IMR-90 (cell line): ENCODE measurements at regions not wholly inside any gene's neighbourhood (a gene's known extent, or its start where the extent isn't known, plus 50 kb on each side); places are given as distances from the start of the nearest gene placed in this dataset.

ENCODE experiments used
- POLR2A ChIP-seq: IDR thresholded peaks from 2 replicates; pipeline ENCODE4 v1.6.1; 2012; ENCODE audit warnings: mild to moderate bottlenecking, low read depth, low read length
- TF ChIP-seq, protein P1 (sequence below): conservative IDR thresholded peaks from 2 replicates; pipeline ENCODE4 v1.5.1; 2012; ENCODE audit warnings: mild to moderate bottlenecking, low read depth, low read length, improper control_type of control experiment

DNA sequence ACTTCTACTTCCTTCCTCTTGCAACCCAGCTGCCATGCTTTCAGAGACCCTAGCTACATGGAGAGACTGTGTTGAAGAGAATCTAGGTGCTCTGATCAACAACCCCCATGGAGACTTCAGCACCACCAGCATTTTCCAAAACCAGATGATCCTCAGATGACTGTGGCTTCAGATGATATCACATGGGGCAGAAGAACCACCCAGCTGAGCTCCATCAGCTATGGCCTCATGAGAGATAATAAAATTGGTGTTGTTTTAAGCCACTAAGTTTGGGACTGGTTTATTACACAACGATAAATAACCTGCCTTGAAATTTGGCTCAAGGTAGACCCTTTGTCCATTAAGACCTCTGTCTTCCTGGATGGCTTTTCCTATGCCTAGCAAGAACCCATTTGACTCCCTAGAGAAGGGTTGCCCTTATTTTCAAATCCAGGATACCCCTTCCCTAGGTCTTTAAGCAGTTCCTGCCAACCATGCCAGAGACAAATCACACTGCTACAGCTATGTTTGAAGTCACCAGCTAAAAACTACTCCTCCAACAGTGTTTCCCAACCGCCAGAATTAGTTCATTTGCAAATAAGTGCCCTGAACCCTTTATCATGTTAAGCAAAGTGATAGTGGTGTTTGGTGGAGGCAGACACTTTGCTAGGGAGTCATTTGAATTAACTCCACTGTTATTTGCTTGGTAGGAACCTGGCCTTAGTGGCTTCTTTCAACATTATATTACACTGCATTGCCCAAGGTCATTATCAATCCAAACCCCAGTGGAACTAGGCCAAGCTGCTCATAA, 136.9 kb upstream of the PALS2 start:
- no peak for TF ChIP-seq POLR2A
- TF ChIP-seq, protein P1, sequence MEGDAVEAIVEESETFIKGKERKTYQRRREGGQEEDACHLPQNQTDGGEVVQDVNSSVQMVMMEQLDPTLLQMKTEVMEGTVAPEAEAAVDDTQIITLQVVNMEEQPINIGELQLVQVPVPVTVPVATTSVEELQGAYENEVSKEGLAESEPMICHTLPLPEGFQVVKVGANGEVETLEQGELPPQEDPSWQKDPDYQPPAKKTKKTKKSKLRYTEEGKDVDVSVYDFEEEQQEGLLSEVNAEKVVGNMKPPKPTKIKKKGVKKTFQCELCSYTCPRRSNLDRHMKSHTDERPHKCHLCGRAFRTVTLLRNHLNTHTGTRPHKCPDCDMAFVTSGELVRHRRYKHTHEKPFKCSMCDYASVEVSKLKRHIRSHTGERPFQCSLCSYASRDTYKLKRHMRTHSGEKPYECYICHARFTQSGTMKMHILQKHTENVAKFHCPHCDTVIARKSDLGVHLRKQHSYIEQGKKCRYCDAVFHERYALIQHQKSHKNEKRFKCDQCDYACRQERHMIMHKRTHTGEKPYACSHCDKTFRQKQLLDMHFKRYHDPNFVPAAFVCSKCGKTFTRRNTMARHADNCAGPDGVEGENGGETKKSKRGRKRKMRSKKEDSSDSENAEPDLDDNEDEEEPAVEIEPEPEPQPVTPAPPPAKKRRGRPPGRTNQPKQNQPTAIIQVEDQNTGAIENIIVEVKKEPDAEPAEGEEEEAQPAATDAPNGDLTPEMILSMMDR = no peak
